GM10248 (cell line): ENCODE measurements at regions not wholly inside any gene's neighbourhood (a gene's known extent, or its start where the extent isn't known, plus 50 kb on each side); places are given as distances from the start of the nearest gene placed in this dataset.

ENCODE experiments used
- CTCF ChIA-PET: fragments of 300-600 bp; sonication (Branson Sonifier 250); formaldehyde crosslinking; extraction: SDS; loops from one replicate; lab custom pipeline; 2021; ENCODE audit warnings: antibody characterized with exemption; lab: Yijun Ruan, JAX
- POLR2A ChIA-PET: fragments of 350-650 bp; sonication (Branson Sonifier 250); formaldehyde crosslinking; extraction: SDS; loops from one replicate; lab custom pipeline; 2020; ENCODE audit warnings: antibody characterized with exemption; lab: Yijun Ruan, JAX
- DNase-seq: peaks from one replicate; pipeline ENCODE4 v3.0.0; 2012; ENCODE audit errors: extremely low spot score
- CTCF ChIP-seq: IDR thresholded peaks from 2 replicates; pipeline ENCODE4 v1.5.1; 2012; ENCODE audit warnings: mild to moderate bottlenecking, low read depth; ENCODE audit errors: extremely low read depth, missing control alignments, control extremely low read depth

GRCh38 chr22:45072322-45072903 lies 62.6 kb upstream of the PHF21B start:
- no peak for DNase-seq
- ChIA-PET CTCF (no interaction called here), POLR2A (no interaction called here)
- TF ChIP-seq CTCF: no peak

- CTCF ChIA-PET: no interaction called here
- no peak for TF ChIP-seq CTCF
Observed at GRCh38 chr22:45073064-45073463, 63.3 kb upstream of the PHF21B start.

GRCh38 chr22:45077286-45077685 lies 67.5 kb upstream of the PHF21B start:
- POLR2A ChIA-PET: no interaction called here
- CTCF ChIA-PET: no interaction called here
- no peak for DNase-seq
- TF ChIP-seq CTCF: no peak

More at GRCh38 chr22:45073064-45073463, 63.3 kb upstream of the PHF21B start:
- no peak for DNase-seq
- POLR2A ChIA-PET: no interaction called here

- ChIA-PET CTCF (no interaction called here), POLR2A (no interaction called here)
- DNase-seq: no peak
- no peak for TF ChIP-seq CTCF
Observed at GRCh38 chr22:45077826-45078334, 68.1 kb upstream of the PHF21B start.

- ChIA-PET POLR2A (no interaction called here), CTCF (interaction anchor here (1.2 to 2.8 kb wide), 2 partner anchors 13 to 107 kb away, joined by 4 to 11 read pairs; no protein-coding TSS in a partner anchor)
- TF ChIP-seq CTCF: peak; percentile 24
- DNase-seq: no peak
Observed at GRCh38 chr22:45082795-45083194, 73.0 kb upstream of the PHF21B start.

GRCh38 chr22:45083659-45084305 lies 74.0 kb upstream of the PHF21B start:
- ChIA-PET CTCF (interaction anchor here (2.8 kb wide), 1 partner anchor 12 kb away, joined by 11 read pairs; no protein-coding TSS in a partner anchor), POLR2A (no interaction called here)
- DNase-seq: no peak
- TF ChIP-seq CTCF: no peak
